ENCODE measurements at regions not wholly inside any gene's neighbourhood (a gene's known extent, or its start where the extent isn't known, plus 50 kb on each side); places are given as distances from the start of the nearest gene placed in this dataset.

GRCh38 chr6:79762370-79762769 is 131.2 kb downstream of the SH3BGRL2 start:
- DNase-seq = no peak

DNA sequence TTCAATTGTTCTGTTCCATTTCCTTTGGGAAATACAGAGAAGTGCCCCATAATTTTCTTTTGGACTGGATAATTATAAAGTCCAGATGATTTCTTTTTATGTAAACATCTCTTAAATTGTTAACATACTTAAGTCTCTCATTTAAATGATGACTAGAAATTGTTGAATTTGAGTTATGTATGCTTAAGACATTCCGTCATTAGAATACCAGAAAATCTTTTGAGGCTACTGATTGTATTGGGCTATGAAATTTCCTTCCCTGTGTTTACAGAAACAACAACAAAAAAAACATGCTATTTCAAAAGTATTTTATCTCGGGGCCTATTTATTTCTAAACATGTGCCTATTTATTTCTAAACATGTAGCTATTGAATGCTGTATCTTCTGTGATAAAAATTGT is 125.4 kb downstream of the SH3BGRL2 start:
- no peak for DNase-seq

DNA sequence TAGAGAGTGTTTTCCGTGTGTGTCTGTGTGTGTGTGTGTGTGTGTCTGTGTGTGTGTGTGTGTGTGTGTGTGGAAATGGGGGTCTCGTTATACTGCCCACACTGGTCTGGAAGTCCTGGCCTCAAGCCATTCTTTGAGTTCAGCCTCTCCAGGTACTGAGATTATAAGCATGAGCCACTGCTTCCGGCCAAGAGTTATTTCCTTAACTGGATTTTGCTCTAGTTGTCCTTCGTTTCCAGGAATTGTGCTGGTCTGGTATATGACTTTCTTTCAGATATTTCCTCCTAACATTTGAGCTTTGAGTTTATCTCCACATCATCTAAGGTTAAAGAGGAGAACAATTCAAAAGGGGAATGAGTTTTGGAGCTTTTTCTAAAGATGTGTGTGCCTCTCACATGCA is 124.8 kb downstream of the SH3BGRL2 start:
- no peak for DNase-seq

Measured in right forelimb (tissue), 1 donor.